BLaER1 treated with 17β-estradiol and CSF1 and Interleukin-3, amounts not matched to agents 10 nM and 100 nM (cell line): ENCODE measurements at regions not wholly inside any gene's neighbourhood (a gene's known extent, or its start where the extent isn't known, plus 50 kb on each side); places are given as distances from the start of the nearest gene placed in this dataset.

Experiments
- H3K27ac ChIP-seq, 11 experiments: shearing (Covaris generic); formaldehyde crosslinking; 2 replicates each; pipeline ENCODE4 v1.8.1; 2022
- H3K27me3 ChIP-seq, 11 experiments: shearing (Covaris generic); formaldehyde crosslinking; 2 replicates each; pipeline ENCODE4 v1.8.1; 2022
- H3K36me3 ChIP-seq, 11 experiments: shearing (Covaris generic); formaldehyde crosslinking; 2 replicates each; pipeline ENCODE4 v1.8.1; 2022
- H3K4me1 ChIP-seq, 10 experiments: shearing (Covaris generic); formaldehyde crosslinking; 2 replicates each; pipeline ENCODE4 v1.8.1; 2022
- H3K4me2 ChIP-seq, 11 experiments: shearing (Covaris generic); formaldehyde crosslinking; 2 replicates each; pipeline ENCODE4 v1.8.1; 2022
- H3K4me3 ChIP-seq, 10 experiments: shearing (Covaris generic); formaldehyde crosslinking; 2 replicates each; pipeline ENCODE4 v1.8.1; 2022
- H3K9ac ChIP-seq, 11 experiments: shearing (Covaris generic); formaldehyde crosslinking; 2 replicates each; pipeline ENCODE4 v1.8.1; 2022
- H3K9me3 ChIP-seq, 11 experiments: shearing (Covaris generic); formaldehyde crosslinking; replicated peaks in 1 of 11; 2 replicates each; pipeline ENCODE4 v1.8.1; 2022
- H4K20me1 ChIP-seq, 11 experiments: shearing (Covaris generic); formaldehyde crosslinking; 2 replicates each; pipeline ENCODE4 v1.8.1; 2022
- Cebpa-rat ChIP-seq, 11 experiments: shearing (Covaris generic); IDR thresholded peaks; 2 replicates each; pipeline ENCODE4 v1.8.1; 2022

- H3K4me1 ChIP-seq, result no peaks in the 10 kb centered on the region
- TF ChIP-seq Cebpa-rat (IDR thresholded peaks at IDR 0.05), result no peak
- H3K9ac ChIP-seq, result no peak overlapping the region
- H3K4me3 ChIP-seq, result no peak overlapping the region
- H3K36me3 ChIP-seq, result no peaks in the 10 kb centered on the region
- no peaks in the 10 kb centered on the region for H3K27me3 ChIP-seq
- no peaks in the 10 kb centered on the region for H3K9me3 ChIP-seq
- H3K27ac ChIP-seq, result no peak overlapping the region
- H3K4me2 ChIP-seq, result no peak overlapping the region
- H4K20me1 ChIP-seq, result no peaks in the 10 kb centered on the region
These were observed 194.1 kb downstream of the MEX3B start for GRCh38 chr15:81851757-81852156.

GRCh38 chr15:81851325-81851724 lies 194.5 kb downstream of the MEX3B start:
- H4K20me1 ChIP-seq, result no peaks in the 10 kb centered on the region
- no peaks in the 10 kb centered on the region for H3K27me3 ChIP-seq
- TF ChIP-seq Cebpa-rat (IDR thresholded peaks at IDR 0.05), result no peak
- H3K4me1 ChIP-seq, result peaks cover 0 to under 1% (median 0%) of the 10 kb centered on the region in 10 experiments; a peak in 2 of 20 replicates
- H3K4me2 ChIP-seq, result no peak overlapping the region
- H3K27ac ChIP-seq, result no peak overlapping the region
- H3K4me3 ChIP-seq, result no peak overlapping the region
- no peaks in the 10 kb centered on the region for H3K36me3 ChIP-seq
- no peaks in the 10 kb centered on the region for H3K9me3 ChIP-seq
- H3K9ac ChIP-seq, result no peak overlapping the region

GRCh38 chr15:81849289-81849688 lies 196.5 kb downstream of the MEX3B start:
- TF ChIP-seq Cebpa-rat (IDR thresholded peaks at IDR 0.05), result no peak
- Histone ChIP-seq H3K27me3 (no peaks in the 10 kb centered on the region), H3K36me3 (no peaks in the 10 kb centered on the region), H4K20me1 (no peaks in the 10 kb centered on the region), H3K27ac (no peak overlapping the region), H3K4me1 (peaks cover 0 to 11% (median 0%) of the 10 kb centered on the region in 10 experiments; a peak in 6 of 20 replicates), H3K4me3 (no peak overlapping the region), H3K9me3 (no peaks in the 10 kb centered on the region), H3K4me2 (no peak overlapping the region), H3K9ac (no peak overlapping the region)

GRCh38 chr15:81848701-81849100 lies 197.1 kb downstream of the MEX3B start:
- no peak overlapping the region for H3K27ac ChIP-seq
- H3K36me3 ChIP-seq, result no peaks in the 10 kb centered on the region
- no peak overlapping the region for H3K4me3 ChIP-seq
- H3K27me3 ChIP-seq, result no peaks in the 10 kb centered on the region
- peaks cover 0 to 11% (median 0%) of the 10 kb centered on the region in 10 experiments; a peak in 6 of 20 replicates for H3K4me1 ChIP-seq
- no peak for TF ChIP-seq Cebpa-rat (IDR thresholded peaks at IDR 0.05)
- no peak overlapping the region for H3K9ac ChIP-seq
- no peaks in the 10 kb centered on the region for H3K9me3 ChIP-seq
- no peak overlapping the region for H3K4me2 ChIP-seq
- no peaks in the 10 kb centered on the region for H4K20me1 ChIP-seq

- Histone ChIP-seq H3K27me3 (no peaks in the 10 kb centered on the region), H3K9me3 (no peaks in the 10 kb centered on the region), H3K36me3 (no peaks in the 10 kb centered on the region), H3K4me3 (no peak overlapping the region), H4K20me1 (no peaks in the 10 kb centered on the region), H3K27ac (no peak overlapping the region), H3K4me1 (peaks cover 0 to 12% (median 0%) of the 10 kb centered on the region in 10 experiments; a peak in 6 of 20 replicates), H3K9ac (no peak overlapping the region), H3K4me2 (no peak overlapping the region)
- no peak for TF ChIP-seq Cebpa-rat (IDR thresholded peaks at IDR 0.05)
These were observed 201.9 kb downstream of the MEX3B start for GRCh38 chr15:81843757-81844407.

- Histone ChIP-seq H3K27me3 (no peaks in the 10 kb centered on the region), H3K36me3 (no peaks in the 10 kb centered on the region), H3K27ac (no peak overlapping the region), H3K4me1 (peaks cover 0 to 12% (median 0%) of the 10 kb centered on the region in 10 experiments; a peak in 6 of 20 replicates), H3K9ac (no peak overlapping the region), H3K4me2 (no peak overlapping the region), H3K4me3 (no peak overlapping the region), H3K9me3 (no peaks in the 10 kb centered on the region), H4K20me1 (no peaks in the 10 kb centered on the region)
- no peak for TF ChIP-seq Cebpa-rat (IDR thresholded peaks at IDR 0.05)
These were observed 202.6 kb downstream of the MEX3B start for GRCh38 chr15:81843226-81843625.

GRCh38 chr15:81839387-81839786 lies 206.4 kb downstream of the MEX3B start:
- no peaks in the 10 kb centered on the region for H3K9me3 ChIP-seq
- H3K4me2 ChIP-seq, result no peak overlapping the region
- H3K36me3 ChIP-seq, result no peaks in the 10 kb centered on the region
- no peak overlapping the region for H3K9ac ChIP-seq
- H3K27me3 ChIP-seq, result no peaks in the 10 kb centered on the region
- H3K27ac ChIP-seq, result no peak overlapping the region
- H3K4me1 ChIP-seq, result 0 out of 20 replicates have a peak, but pooled peaks cover 0 to 4% (median 0%) of the 10 kb centered on the region in 10 experiments
- H3K4me3 ChIP-seq, result no peak overlapping the region
- TF ChIP-seq Cebpa-rat (IDR thresholded peaks at IDR 0.05), result no peak
- H4K20me1 ChIP-seq, result no peaks in the 10 kb centered on the region

- TF ChIP-seq Cebpa-rat (IDR thresholded peaks at IDR 0.05), result no peak
- Histone ChIP-seq H4K20me1 (no peaks in the 10 kb centered on the region), H3K27ac (no peak overlapping the region), H3K4me1 (no peaks in the 10 kb centered on the region), H3K9ac (no peak overlapping the region), H3K4me2 (no peak overlapping the region), H3K36me3 (no peaks in the 10 kb centered on the region), H3K9me3 (no peaks in the 10 kb centered on the region), H3K27me3 (no peaks in the 10 kb centered on the region), H3K4me3 (no peak overlapping the region)
These were observed 210.1 kb downstream of the MEX3B start for GRCh38 chr15:81835731-81836130.

- no peaks in the 10 kb centered on the region for H3K9me3 ChIP-seq
- no peaks in the 10 kb centered on the region for H4K20me1 ChIP-seq
- no peak overlapping the region for H3K9ac ChIP-seq
- H3K27me3 ChIP-seq, result no peaks in the 10 kb centered on the region
- H3K4me2 ChIP-seq, result no peak overlapping the region
- no peak overlapping the region for H3K27ac ChIP-seq
- no peaks in the 10 kb centered on the region for H3K36me3 ChIP-seq
- H3K4me3 ChIP-seq, result no peak overlapping the region
- TF ChIP-seq Cebpa-rat (IDR thresholded peaks at IDR 0.05), result no peak
- H3K4me1 ChIP-seq, result no peaks in the 10 kb centered on the region
These were observed 215.3 kb downstream of the MEX3B start for GRCh38 chr15:81830520-81830919.

- no peak overlapping the region for H3K27ac ChIP-seq
- H3K4me3 ChIP-seq, result no peak overlapping the region
- H4K20me1 ChIP-seq, result no peaks in the 10 kb centered on the region
- no peak for TF ChIP-seq Cebpa-rat (IDR thresholded peaks at IDR 0.05)
- H3K4me1 ChIP-seq, result no peaks in the 10 kb centered on the region
- no peak overlapping the region for H3K4me2 ChIP-seq
- no peaks in the 10 kb centered on the region for H3K36me3 ChIP-seq
- no peaks in the 10 kb centered on the region for H3K27me3 ChIP-seq
- H3K9ac ChIP-seq, result no peak overlapping the region
- no peaks in the 10 kb centered on the region for H3K9me3 ChIP-seq
These were observed 215.9 kb downstream of the MEX3B start for GRCh38 chr15:81829918-81830317.
